GM23338 (cell line): ENCODE measurements at regions not wholly inside any gene's neighbourhood (a gene's known extent, or its start where the extent isn't known, plus 50 kb on each side); places are given as distances from the start of the nearest gene placed in this dataset.

Experiments used
- CTCF ChIP-seq, 2 experiments: fragments of 200-600 bp in 1 of 2; sonication (generic) in 1 of 2; conservative IDR thresholded peaks; 2 replicates each; pipeline versions ENCODE4 v1.5.1 to v1.6.1; 2016 to 2017; ENCODE audit warnings: antibody characterized with exemption in 2 of 2, low read depth in 2 of 2, mild to moderate bottlenecking in 2 of 2, moderate library complexity in 1 of 2
- ETS1 ChIP-seq: IDR thresholded peaks from 2 replicates; pipeline ENCODE4 v1.6.1; 2016; ENCODE audit warnings: antibody characterized with exemption
- EZH2 ChIP-seq: fragments of 200-600 bp; sonication (generic); IDR thresholded peaks from one replicate; pipeline ENCODE4 v1.8.0; 2017; ENCODE audit warnings: antibody characterized with exemption, mild to moderate bottlenecking, low read depth; ENCODE audit not compliant: unreplicated experiment
- JUNB ChIP-seq: IDR thresholded peaks from one replicate; pipeline ENCODE4 v1.6.1; 2016; ENCODE audit warnings: antibody characterized with exemption; ENCODE audit not compliant: unreplicated experiment
- POLR2AphosphoS5 ChIP-seq: IDR thresholded peaks from 2 replicates; pipeline ENCODE4 v1.6.1; 2016; ENCODE audit warnings: antibody characterized with exemption, low read depth
- REST ChIP-seq: IDR thresholded peaks from one replicate; pipeline ENCODE4 v1.6.1; 2018; ENCODE audit warnings: antibody characterized with exemption; ENCODE audit not compliant: unreplicated experiment
- ZNF331 ChIP-seq: fragments of 250-450 bp; sonication (Bioruptor Pico); IDR thresholded peaks from 2 replicates; pipeline ENCODE4 v1.5.0; 2020; ENCODE audit warnings: low read depth, mild to moderate bottlenecking, moderate library complexity

GRCh38 chr6:139990856-139991465 lies 616.5 kb upstream of the CITED2 start:
- TF ChIP-seq CTCF (conservative IDR thresholded peaks at IDR 0.05; ENCODE audit: low read depth in 2 of 2) (no peak), JUNB (no peak), ZNF331 (CRISPR knock-in tag) (no peak), REST (no peak), ETS1 (no peak), EZH2 (no peak), POLR2AphosphoS5 (no peak)
